ENCODE measurements at regions not wholly inside any gene's neighbourhood (a gene's known extent, or its start where the extent isn't known, plus 50 kb on each side); places are given as distances from the start of the nearest gene placed in this dataset.
A peak's percentile ranks its signal among the peaks of the same experiment; 100 is the strongest.

- TF ChIP-seq UBTF (IDR thresholded peaks at IDR 0.05; ENCODE audit: borderline replicate concordance in 1 of 2, low read depth in 2 of 2, low read length in 2 of 2), result no peak
- TF ChIP-seq ZNF436 (CRISPR knock-in tag; IDR thresholded peaks at IDR 0.05), result peak; percentile 77
- no peak for TF ChIP-seq PREB (CRISPR knock-in tag; IDR thresholded peaks at IDR 0.05)
- TF ChIP-seq HBP1 (CRISPR knock-in tag; IDR thresholded peaks at IDR 0.05), result peak; percentile 99
- TF ChIP-seq ZNF75A (CRISPR knock-in tag; IDR thresholded peaks at IDR 0.05), result peak; percentile 93
- TF ChIP-seq NCOR1 (IDR thresholded peaks at IDR 0.05), result peak; percentile 91
- no peak for TF ChIP-seq TAF15 (IDR thresholded peaks at IDR 0.05; ENCODE audit: low read depth, low read length)
- TF ChIP-seq PHTF2 (CRISPR knock-in tag; IDR thresholded peaks at IDR 0.05), result no peak
- TF ChIP-seq MTA3 (IDR thresholded peaks at IDR 0.05; ENCODE audit: borderline replicate concordance), result peak; percentile 97
- no peak for TF ChIP-seq IRF1 (CRISPR knock-in tag; IDR thresholded peaks at IDR 0.05; ENCODE audit: borderline replicate concordance)
- TF ChIP-seq MXD1 (CRISPR knock-in tag; IDR thresholded peaks at IDR 0.05; ENCODE audit: borderline replicate concordance, poor library complexity, severe bottlenecking), result no peak
- TF ChIP-seq TRIM24 (IDR thresholded peaks at IDR 0.05), result peak; percentile 50 to 57; a peak in 2 of 4 replicates
- no peak for TF ChIP-seq PTBP1 (IDR thresholded peaks at IDR 0.05; ENCODE audit: low read depth, low read length)
- TF ChIP-seq PURB (CRISPR knock-in tag; IDR thresholded peaks at IDR 0.05; ENCODE audit: low read depth), result no peak
- peak; percentile 29; the same call in 1 of the 2 replicates for TF ChIP-seq GATA2 (CRISPR knock-in tag; IDR thresholded peaks at IDR 0.05)
- no peak for TF ChIP-seq ARID2 (IDR thresholded peaks at IDR 0.05)
- no peak for TF ChIP-seq ZNF76 (CRISPR knock-in tag; IDR thresholded peaks at IDR 0.05; ENCODE audit: borderline replicate concordance)
- no peak for TF ChIP-seq ZNF134 (CRISPR knock-in tag; conservative IDR thresholded peaks at IDR 0.05)
- TF ChIP-seq MITF (IDR thresholded peaks at IDR 0.05), result peak; percentile 25; the same call in 1 of the 2 replicates
Observed at GRCh38 chr1:148388260-148389026, 94.7 kb downstream of the PPIAL4G start (continued).

Measured in K562 (cell line).